Right renal pelvis (tissue), 4 donors: ENCODE measurements at regions not wholly inside any gene's neighbourhood (a gene's known extent, or its start where the extent isn't known, plus 50 kb on each side); places are given as distances from the start of the nearest gene placed in this dataset.
"Not testable (repeated sequence)": the region's sequence is repeated elsewhere in the genome, so short reads cannot be mapped to it uniquely, and the experiment has no call there.

Experiments
- DNase-seq, 4 donors: peaks; one replicate each; pipeline ENCODE4 v3.0.0-alpha.2; 2013; ENCODE audit warnings: low read depth in 4 of 4, low spot score in 3 of 4, missing footprints in 1 of 4

DNA sequence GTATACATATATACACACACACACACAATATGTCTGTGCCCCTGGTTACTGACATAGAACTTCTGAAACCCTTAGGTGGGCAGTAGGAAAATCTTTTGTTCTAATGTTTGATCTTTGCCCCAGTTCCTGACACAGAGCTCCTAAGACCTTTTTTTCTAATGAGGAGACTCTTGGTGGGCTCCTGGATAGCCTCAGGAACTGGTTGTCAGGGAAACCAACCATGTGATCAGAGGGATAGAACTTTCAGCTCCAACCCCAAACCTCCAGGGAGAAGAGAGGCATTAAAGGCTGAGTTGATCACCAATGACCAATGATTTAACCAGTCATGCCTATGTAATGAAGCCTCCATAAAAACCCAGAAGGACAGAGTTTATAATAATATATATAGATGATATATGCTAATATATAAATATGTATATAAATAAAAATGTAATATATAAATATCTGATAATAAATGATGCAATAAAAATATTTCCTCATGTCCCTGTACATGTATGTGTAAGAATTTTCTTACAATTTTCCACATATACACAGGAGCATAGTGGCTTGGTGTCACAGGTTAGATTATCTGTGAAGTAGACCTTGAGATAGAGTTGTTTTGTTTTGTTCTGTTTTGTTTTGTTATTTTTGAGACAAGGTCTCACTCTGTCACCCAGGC, 93.3 kb downstream of the GPX5 start:
- DNase-seq = no peak

- not testable (repeated sequence) for DNase-seq
Measured at GRCh38 chr6:28621268-28621667, 95.6 kb downstream of the GPX5 start.

GRCh38 chr6:28623242-28623641, 97.6 kb downstream of the GPX5 start:
- DNase-seq = not testable (repeated sequence)

GRCh38 chr6:28626386-28626785, 100.7 kb downstream of the GPX5 start:
- DNase-seq = not testable (repeated sequence)

- DNase-seq = no peak
Measured at GRCh38 chr6:28632326-28632851, 106.7 kb downstream of the GPX5 start.

GRCh38 chr6:28633445-28634215, 107.9 kb downstream of the GPX5 start:
- DNase-seq = no peak

- no peak for DNase-seq
Measured at GRCh38 chr6:28634411-28634760, 108.7 kb downstream of the GPX5 start.

- DNase-seq = peak in 2 of 4 donors; percentile 43 to 71
Measured at GRCh38 chr6:28634761-28635546, 109.3 kb downstream of the GPX5 start.

DNA sequence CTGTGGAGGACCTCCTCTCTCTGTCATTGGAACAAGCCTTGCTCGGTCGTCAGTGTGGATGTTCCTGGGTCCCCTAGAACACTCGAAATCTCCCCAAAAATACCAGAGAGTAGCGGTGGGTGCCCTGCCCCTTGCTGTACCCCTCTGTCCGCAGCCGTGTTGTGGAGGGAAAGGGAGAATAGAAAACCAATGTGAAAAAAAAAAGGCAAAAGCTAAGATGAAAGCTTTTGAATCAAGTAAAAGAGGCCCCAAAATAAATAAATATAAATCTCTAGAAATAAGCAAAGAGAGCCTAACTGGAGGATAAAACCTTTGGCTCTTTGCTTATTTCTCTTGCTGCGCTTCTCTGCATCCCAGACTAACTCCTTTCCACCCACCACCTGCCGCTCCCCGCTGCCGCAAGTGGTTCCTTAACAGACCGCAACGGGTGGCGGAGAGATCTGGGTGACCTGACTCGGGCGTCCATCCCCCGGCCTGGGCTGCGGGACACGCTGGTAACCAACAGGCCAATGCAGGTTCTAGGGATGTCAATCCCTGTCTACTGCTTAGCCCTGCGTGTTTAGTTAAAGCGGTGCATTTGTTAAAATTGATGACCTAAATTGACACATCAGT, 110.0 kb downstream of the GPX5 start:
- no peak for DNase-seq

GRCh38 chr6:28638787-28639430, 113.2 kb downstream of the GPX5 start:
- DNase-seq = no peak

GRCh38 chr6:28639445-28640290, 114.0 kb downstream of the GPX5 start:
- DNase-seq = not testable (repeated sequence)

DNA sequence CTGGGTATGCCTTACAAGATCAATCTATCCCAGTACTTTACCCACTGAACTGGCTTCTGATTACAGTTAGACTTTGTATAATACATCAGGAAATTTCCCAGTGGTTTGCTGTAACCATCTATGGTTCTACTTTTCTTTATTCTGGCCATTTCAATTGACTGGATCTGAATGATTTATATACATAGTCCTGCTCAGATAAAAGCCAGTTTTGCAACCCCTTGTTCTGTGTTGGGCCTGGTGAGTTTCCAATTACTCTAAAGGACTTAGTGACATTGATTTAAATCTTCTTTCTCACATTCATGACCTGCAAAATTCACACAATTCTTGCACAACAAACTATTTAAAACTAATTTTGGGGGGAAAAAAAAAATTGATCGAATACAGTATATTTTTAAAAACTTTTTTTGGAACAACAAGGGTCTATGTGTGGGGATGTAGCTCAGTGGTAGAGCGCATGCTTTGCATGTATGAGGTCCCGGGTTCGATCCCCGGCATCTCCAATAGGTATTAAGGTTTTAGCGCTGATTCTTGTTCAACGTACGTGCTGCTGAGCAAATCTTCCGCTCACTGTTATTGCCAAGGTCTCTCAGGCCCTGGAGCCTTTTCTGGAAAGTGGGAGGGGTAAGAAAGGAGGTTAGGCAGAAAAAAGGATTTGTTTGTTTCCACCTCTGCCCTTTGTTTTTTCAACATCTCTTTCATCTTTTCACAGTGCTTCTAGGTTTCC, 117.5 kb downstream of the GPX5 start:
- DNase-seq = no peak

GRCh38 chr6:28646650-28647049, 121.0 kb downstream of the GPX5 start:
- DNase-seq = no peak

GRCh38 chr6:28648035-28648877, 122.6 kb downstream of the GPX5 start:
- DNase-seq = peak; percentile 67 to 80 (median 78)

GRCh38 chr6:28648878-28649375, 123.2 kb downstream of the GPX5 start:
- DNase-seq = no peak

GRCh38 chr6:28651161-28651560, 125.5 kb downstream of the GPX5 start:
- no peak for DNase-seq

DNA sequence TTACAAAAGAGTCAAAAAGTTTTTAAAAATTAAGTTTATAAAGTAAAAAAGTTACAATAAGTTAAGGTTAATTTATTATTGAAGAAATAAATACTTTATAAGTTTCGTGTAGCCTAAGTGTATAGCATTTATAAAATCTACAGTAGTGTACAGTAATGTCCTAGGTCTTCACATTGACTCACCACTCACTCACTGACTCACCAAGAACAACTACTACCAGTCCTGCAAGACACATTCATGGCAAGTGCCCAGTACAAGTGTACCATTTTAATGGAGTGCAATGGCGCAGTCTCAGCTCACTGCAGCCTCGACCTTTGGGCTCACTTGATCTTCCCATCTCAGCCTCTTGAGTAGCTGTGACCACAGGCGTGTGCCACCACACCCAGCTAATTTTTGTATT, 128.2 kb downstream of the GPX5 start:
- DNase-seq = no peak

GRCh38 chr6:28655164-28655563, 129.5 kb downstream of the GPX5 start:
- DNase-seq = no peak
